GM21526 (cell line): ENCODE measurements at regions not wholly inside any gene's neighbourhood (a gene's known extent, or its start where the extent isn't known, plus 50 kb on each side); places are given as distances from the start of the nearest gene placed in this dataset.
A peak's percentile ranks its signal among the peaks of the same experiment; 100 is the strongest.
"Not testable (repeated sequence)": the region's sequence is repeated elsewhere in the genome, so short reads cannot be mapped to it uniquely, and the experiment has no call there.

ENCODE experiments used
- ATAC-seq: cut with Tn5 transposase; IDR thresholded peaks from one replicate; pipeline ENCODE4 v1.9.1; 2021; ENCODE audit warnings: moderate library complexity; ENCODE audit not compliant: unreplicated experiment, low FRiP score

- ATAC-seq, result peak; percentile 58
Measured at GRCh38 chr17:47066841-47067682, 88.0 kb upstream of the RPRML start.

GRCh38 chr17:47066095-47066494 is 87.0 kb upstream of the RPRML start:
- ATAC-seq, result no peak

- no peak for ATAC-seq
Measured at GRCh38 chr17:47064684-47065083, 85.6 kb upstream of the RPRML start.

GRCh38 chr17:47063475-47063874 is 84.4 kb upstream of the RPRML start:
- ATAC-seq, result no peak

GRCh38 chr17:47062851-47063250 is 83.8 kb upstream of the RPRML start:
- ATAC-seq, result not testable (repeated sequence)

- ATAC-seq, result not testable (repeated sequence)
Measured at GRCh38 chr17:47060005-47060404, 81.0 kb upstream of the RPRML start.

GRCh38 chr17:47057830-47058229 is 78.8 kb upstream of the RPRML start:
- no peak for ATAC-seq

GRCh38 chr17:47057279-47057678 is 78.2 kb upstream of the RPRML start:
- ATAC-seq, result not testable (repeated sequence)

- not testable (repeated sequence) for ATAC-seq
Measured at GRCh38 chr17:47056687-47057086, 77.6 kb upstream of the RPRML start.
